NCI-H2196 (cell line): ENCODE measurements at regions not wholly inside any gene's neighbourhood (a gene's known extent, or its start where the extent isn't known, plus 50 kb on each side); places are given as distances from the start of the nearest gene placed in this dataset.
"Not testable (repeated sequence)": the region's sequence is repeated elsewhere in the genome, so short reads cannot be mapped to it uniquely, and the experiment has no call there.

Source experiments
- DNase-seq: peaks from one replicate; lab custom pipeline; 2025; ENCODE audit not compliant: unreplicated experiment; lab: John Stamatoyannopoulos, UW

DNA sequence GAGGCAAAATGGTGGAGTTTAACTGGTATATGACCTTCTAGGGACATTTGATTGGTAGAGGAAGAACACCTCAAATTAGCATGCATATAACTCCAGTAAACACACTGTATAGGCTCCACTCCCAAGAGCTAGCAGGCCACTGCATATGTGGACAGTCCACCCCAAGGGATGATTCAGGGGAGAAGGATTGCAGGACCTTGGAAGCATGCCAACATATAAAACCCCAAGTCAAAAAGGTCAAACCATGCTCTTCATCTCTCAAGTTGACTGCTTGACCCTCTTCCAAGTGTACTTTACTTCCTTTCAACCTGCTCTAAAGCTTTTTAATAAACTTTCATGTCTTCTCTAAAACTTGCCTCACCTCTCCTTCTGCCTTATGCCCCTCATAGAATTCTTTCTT, 459.9 kb upstream of the CCDC179 start:
- no peak for DNase-seq

- not testable (repeated sequence) for DNase-seq
These were observed 475.3 kb upstream of the CCDC179 start for GRCh38 chr11:23335586-23335985.

- no peak for DNase-seq
These were observed 476.7 kb upstream of the CCDC179 start for GRCh38 chr11:23336961-23337360.

GRCh38 chr11:23353611-23354010, 493.3 kb upstream of the CCDC179 start:
- DNase-seq: no peak

- no peak for DNase-seq
These were observed 499.0 kb upstream of the CCDC179 start for GRCh38 chr11:23359297-23359696.

DNA sequence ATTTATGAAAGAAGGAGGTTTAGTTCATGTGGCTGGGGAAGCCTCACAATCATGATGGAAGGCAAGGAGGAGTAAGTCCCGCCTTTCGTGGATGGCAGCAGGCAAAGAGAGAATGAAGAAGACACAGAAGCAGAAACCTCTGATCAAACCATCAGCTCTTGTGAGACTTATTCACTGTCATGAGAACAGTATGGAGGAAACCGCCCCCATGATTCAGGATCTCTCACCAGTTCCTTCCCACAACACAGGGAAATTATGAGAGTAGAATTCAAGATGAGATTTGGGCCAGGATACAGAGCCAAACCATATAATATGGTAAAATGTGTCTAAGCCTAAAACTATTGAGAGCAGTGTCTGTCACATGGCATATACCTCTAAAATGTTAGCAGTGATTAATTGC, 503.8 kb upstream of the CCDC179 start:
- no peak for DNase-seq

- no peak for DNase-seq
These were observed 510.5 kb upstream of the CCDC179 start for GRCh38 chr11:23370580-23371275.

DNA sequence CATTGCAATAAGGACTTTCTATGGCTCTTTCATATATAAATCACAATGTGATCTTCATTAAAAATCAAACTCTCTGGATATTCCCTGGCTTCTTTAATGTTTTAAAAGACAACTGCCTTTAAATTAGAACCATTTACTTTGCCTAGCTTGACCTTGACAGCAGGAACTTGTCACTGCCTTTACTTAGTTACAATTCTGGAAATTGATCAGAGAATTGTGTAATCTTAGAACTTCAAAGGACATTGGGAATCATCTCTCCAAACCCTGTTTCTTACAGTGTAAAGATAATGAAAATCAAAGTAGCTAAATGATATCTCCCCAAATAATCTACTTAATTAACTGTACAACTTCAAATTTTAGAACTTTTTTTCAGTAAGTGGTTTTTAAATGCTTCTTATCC, 517.6 kb upstream of the CCDC179 start:
- no peak for DNase-seq

DNA sequence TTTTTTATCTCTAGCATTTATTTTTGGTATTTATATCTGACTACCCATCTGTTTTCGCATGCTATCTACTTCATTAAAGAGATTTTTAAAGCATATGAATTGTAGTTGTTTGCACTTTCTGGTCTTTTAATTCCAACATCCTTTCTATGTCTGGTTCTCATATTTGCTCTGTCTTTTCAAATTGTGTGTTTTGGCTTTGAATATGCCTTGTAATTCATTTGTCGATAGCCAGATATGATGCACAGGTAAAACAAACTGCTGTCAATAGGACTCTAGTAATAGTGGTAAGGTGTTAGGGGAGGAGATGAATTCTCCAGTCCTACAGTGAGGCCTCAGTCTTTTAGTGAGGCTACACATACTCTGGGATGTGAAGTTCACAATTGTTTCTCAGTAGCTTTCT, 530.8 kb upstream of the CCDC179 start:
- no peak for DNase-seq

GRCh38 chr11:23398052-23398451, 537.8 kb upstream of the CCDC179 start:
- DNase-seq: no peak

GRCh38 chr11:23399995-23400394, 539.7 kb upstream of the CCDC179 start:
- DNase-seq: no peak

GRCh38 chr11:23403210-23404185, 543.2 kb upstream of the CCDC179 start:
- DNase-seq: no peak

- no peak for DNase-seq
These were observed 544.2 kb upstream of the CCDC179 start for GRCh38 chr11:23404225-23405160.

DNA sequence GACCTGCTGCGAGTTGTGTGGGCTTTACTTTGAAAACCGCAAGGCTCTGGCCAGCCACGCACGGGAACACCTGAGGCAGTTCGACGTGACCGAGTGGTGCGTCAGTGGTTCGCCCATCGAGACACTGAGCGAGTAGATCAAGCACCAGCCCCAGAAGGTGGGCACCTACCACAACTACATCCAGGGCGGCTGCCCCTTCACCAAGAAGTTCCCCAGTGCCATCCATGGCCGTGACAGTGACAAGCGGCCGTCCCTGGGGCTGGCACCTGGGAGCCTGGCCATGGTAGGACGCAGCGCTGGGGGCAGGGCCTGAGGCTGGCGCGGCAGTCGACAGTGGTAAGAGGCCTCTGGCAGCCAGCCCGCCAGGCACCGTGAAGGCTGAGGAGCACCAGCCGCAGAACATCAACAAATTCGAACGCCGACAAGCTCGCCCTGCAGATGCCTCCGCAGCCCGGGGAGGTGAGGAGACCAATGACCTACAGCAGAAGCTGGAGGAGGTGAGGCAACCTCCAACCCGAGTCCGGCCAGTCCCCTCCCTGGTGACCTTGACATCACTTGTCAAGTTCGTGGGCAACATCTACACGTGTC, 545.2 kb upstream of the CCDC179 start:
- DNase-seq: no peak

GRCh38 chr11:23406131-23406819, 546.0 kb upstream of the CCDC179 start:
- DNase-seq: no peak

- DNase-seq: no peak
These were observed 552.8 kb upstream of the CCDC179 start for GRCh38 chr11:23413057-23413456.

DNA sequence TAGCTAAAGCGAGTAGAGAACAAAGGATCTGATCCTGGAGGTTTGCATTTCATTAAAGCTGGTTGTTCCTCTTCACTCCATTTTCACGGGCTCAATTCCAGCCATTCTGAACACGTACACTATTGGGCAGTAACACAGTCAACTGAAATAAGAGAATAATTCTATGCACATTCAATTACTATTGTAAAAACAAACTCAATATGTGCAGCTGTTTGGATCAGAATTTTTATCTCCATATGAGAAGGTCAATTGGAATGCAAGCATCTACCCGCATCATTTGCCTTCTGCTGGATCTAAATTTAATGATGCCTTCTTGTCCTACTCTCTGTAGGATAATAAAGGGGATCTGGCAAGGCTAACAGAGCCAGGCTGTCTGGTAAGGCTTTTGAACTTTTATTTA, 562.8 kb upstream of the CCDC179 start:
- DNase-seq: no peak

DNA sequence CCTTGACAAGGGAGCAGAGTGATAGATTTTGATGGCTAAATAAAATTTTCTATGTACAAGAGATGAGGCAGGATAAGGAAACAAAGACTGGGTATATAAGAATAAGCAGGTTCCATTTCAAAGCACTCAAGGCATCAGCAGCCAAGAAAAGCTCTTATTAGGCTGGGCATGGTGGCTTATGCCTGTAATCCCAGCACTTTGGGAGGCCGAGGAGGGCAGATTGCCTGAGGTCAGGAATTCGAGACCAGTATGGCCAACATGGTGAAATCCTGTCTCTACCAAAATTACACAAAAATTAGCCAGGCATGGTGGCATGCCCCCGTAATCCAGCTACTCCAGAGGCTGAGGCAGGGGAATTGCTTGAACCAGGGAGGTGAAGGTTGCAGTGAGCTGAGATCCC, 563.4 kb upstream of the CCDC179 start:
- no peak for DNase-seq

DNA sequence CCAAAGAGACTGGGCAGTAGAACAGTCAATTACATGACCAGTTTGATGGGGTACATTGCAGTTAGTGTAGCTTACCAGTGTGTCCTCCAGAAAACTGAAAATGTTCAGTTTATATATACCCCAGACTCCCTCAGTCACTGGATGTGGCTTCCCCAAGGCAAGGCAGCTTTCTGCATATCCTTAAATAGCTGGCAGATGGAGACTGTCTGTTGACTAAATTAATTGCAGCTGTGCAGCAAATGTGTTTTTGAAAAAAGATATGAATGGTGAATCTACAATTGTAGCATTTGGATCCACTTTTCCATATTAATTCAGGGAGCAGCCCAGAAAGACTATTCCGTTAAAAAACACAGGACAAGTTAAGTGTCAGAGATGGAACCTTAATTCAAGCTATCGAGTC, 565.1 kb upstream of the CCDC179 start:
- DNase-seq: no peak

- no peak for DNase-seq
These were observed 569.3 kb upstream of the CCDC179 start for GRCh38 chr11:23429569-23429968.
